GM12875 (cell line): ENCODE measurements at regions not wholly inside any gene's neighbourhood (a gene's known extent, or its start where the extent isn't known, plus 50 kb on each side); places are given as distances from the start of the nearest gene placed in this dataset.

ENCODE experiments used
- H3K4me3 ChIP-seq: one replicate; pipeline ENCODE4 v1.5.1; 2011; ENCODE audit warnings: low read depth, low read length, control low read depth
- TF ChIP-seq, protein P1 (sequence below): IDR thresholded peaks from 2 replicates; pipeline ENCODE4 v1.5.1; 2011; ENCODE audit warnings: low read depth, mild to moderate bottlenecking, control low read depth, inconsistent platforms, low read length, moderate library complexity, borderline replicate concordance; ENCODE audit not compliant: insufficient read depth

DNA sequence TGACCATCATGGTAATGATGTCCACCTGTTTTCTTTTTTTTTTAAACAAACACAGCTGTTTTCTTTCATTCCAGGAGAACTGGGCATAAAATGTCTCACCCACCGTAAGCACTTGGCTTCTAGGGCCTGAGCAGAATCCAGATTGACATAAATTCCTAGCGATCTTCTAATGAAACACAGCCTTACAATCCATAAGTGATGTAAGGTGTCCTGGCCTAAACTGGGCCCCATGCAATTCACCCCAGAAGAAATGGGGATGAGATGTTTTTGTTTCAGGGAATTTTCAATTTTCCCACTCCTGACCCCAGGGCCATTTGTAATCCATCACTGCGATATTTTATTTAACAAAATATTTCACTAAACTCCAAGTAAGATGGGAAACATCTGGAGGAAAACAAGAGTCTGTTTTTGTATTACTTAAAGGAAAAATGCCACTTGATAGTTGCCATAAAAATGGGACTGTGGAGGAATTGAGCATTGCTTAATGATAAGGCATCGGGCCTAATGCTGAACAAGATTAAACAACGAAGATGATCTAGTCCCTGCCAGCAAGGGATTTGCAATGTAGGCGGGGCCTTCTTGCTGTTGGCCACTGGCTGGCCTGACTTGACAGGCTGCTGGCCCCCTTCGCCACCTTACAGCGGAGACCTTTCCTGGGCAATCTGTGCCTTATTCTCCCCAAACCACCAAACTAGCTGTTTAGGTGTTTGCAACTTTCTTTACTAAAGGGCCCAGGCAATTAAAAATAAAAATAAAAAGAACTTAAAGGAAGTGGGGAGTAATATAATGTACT is 183.7 kb downstream of the CD109 start:
- TF ChIP-seq, protein P1, sequence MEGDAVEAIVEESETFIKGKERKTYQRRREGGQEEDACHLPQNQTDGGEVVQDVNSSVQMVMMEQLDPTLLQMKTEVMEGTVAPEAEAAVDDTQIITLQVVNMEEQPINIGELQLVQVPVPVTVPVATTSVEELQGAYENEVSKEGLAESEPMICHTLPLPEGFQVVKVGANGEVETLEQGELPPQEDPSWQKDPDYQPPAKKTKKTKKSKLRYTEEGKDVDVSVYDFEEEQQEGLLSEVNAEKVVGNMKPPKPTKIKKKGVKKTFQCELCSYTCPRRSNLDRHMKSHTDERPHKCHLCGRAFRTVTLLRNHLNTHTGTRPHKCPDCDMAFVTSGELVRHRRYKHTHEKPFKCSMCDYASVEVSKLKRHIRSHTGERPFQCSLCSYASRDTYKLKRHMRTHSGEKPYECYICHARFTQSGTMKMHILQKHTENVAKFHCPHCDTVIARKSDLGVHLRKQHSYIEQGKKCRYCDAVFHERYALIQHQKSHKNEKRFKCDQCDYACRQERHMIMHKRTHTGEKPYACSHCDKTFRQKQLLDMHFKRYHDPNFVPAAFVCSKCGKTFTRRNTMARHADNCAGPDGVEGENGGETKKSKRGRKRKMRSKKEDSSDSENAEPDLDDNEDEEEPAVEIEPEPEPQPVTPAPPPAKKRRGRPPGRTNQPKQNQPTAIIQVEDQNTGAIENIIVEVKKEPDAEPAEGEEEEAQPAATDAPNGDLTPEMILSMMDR = no peak
- H3K4me3 ChIP-seq = no peak overlapping the region

DNA sequence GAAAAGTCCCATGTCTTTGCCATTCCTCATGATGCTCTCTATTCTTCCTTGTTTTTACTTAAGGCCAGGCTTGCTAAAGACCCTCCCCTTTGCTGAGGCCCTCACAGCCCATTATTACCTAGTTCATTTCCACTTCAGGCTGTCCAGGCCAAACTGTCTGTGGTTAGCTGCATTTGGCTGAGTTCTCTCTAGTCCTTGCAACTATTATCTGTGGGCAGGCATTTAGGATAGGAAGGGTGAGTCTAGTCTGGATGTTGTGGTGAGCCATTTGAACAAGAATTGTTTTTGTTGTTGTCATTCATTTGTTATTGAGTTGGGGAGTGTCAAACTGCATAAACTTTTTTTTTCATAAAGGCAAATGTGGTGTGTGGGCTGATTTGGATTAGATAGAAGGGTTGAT is 182.4 kb downstream of the CD109 start:
- TF ChIP-seq, protein P1 = no peak
- H3K4me3 ChIP-seq = no peak overlapping the region
